ENCODE measurements at regions not wholly inside any gene's neighbourhood (a gene's known extent, or its start where the extent isn't known, plus 50 kb on each side); places are given as distances from the start of the nearest gene placed in this dataset.

GRCh38 chr18:71433373-71433772 lies 1110.8 kb downstream of the CBLN2 start:
- in situ Hi-C loops (cut with HindIII; ENCODE audit: low pct_ligation_motif_present, low sequenced_read_pairs) = no loop called here
- no peak for TF ChIP-seq CTCF (IDR thresholded peaks at IDR 0.05; ENCODE audit: low read depth, low read length, missing control alignments)

GRCh38 chr18:71431689-71432088 lies 1112.5 kb downstream of the CBLN2 start:
- no peak overlapping the region for H3K4me3 ChIP-seq (ENCODE audit: low read depth, low read length)
- no peaks in the 10 kb centered on the region for H3K27me3 ChIP-seq (replicated peaks)
- no peak for TF ChIP-seq CTCF (IDR thresholded peaks at IDR 0.05; ENCODE audit: low read depth, low read length, missing control alignments)
- no peaks in the 10 kb centered on the region for H3K36me3 ChIP-seq (replicated peaks)
- no peak overlapping the region for H3K27ac ChIP-seq
- no peak for DNase-seq
- in situ Hi-C loops (cut with HindIII; ENCODE audit: low pct_ligation_motif_present, low sequenced_read_pairs) = no loop called here

More at GRCh38 chr18:71433373-71433772, 1110.8 kb downstream of the CBLN2 start:
- Histone ChIP-seq H3K4me3 (ENCODE audit: low read depth, low read length) (no peak overlapping the region), H3K27me3 (replicated peaks) (no peaks in the 10 kb centered on the region), H3K36me3 (replicated peaks) (no peaks in the 10 kb centered on the region), H3K27ac (no peak overlapping the region)
- DNase-seq = no peak

- no peak overlapping the region for H3K27ac ChIP-seq
- no peak for TF ChIP-seq CTCF (IDR thresholded peaks at IDR 0.05; ENCODE audit: low read depth, low read length, missing control alignments)
- in situ Hi-C loops (cut with HindIII; ENCODE audit: low pct_ligation_motif_present, low sequenced_read_pairs) = no loop called here
Measured at GRCh38 chr18:71431171-71431570, 1113.0 kb downstream of the CBLN2 start.

GRCh38 chr18:71426441-71426840 lies 1117.7 kb downstream of the CBLN2 start:
- H3K4me3 ChIP-seq (ENCODE audit: low read depth, low read length) = no peak overlapping the region
- in situ Hi-C loops (cut with HindIII; ENCODE audit: low pct_ligation_motif_present, low sequenced_read_pairs) = no loop called here
- no peak overlapping the region for H3K27ac ChIP-seq
- H3K36me3 ChIP-seq (replicated peaks) = no peaks in the 10 kb centered on the region
- no peak for DNase-seq
- no peaks in the 10 kb centered on the region for H3K27me3 ChIP-seq (replicated peaks)
- no peak for TF ChIP-seq CTCF (IDR thresholded peaks at IDR 0.05; ENCODE audit: low read depth, low read length, missing control alignments)

More at GRCh38 chr18:71431171-71431570, 1113.0 kb downstream of the CBLN2 start:
- Histone ChIP-seq H3K27me3 (replicated peaks) (no peaks in the 10 kb centered on the region), H3K4me3 (ENCODE audit: low read depth, low read length) (no peak overlapping the region), H3K36me3 (replicated peaks) (no peaks in the 10 kb centered on the region)
- DNase-seq = no peak

- Histone ChIP-seq H3K36me3 (replicated peaks) (no peaks in the 10 kb centered on the region), H3K27ac (no peak overlapping the region), H3K4me3 (ENCODE audit: low read depth, low read length) (no peak overlapping the region), H3K27me3 (replicated peaks) (no peaks in the 10 kb centered on the region)
- in situ Hi-C loops (cut with HindIII; ENCODE audit: low pct_ligation_motif_present, low sequenced_read_pairs) = no loop called here
- TF ChIP-seq CTCF (IDR thresholded peaks at IDR 0.05; ENCODE audit: low read depth, low read length, missing control alignments) = no peak
- no peak for DNase-seq
Measured at GRCh38 chr18:71405169-71405809, 1116.4 kb downstream of the SOCS6 start.

GRCh38 chr18:71403501-71403900 lies 1114.7 kb downstream of the SOCS6 start:
- no peak for TF ChIP-seq CTCF (IDR thresholded peaks at IDR 0.05; ENCODE audit: low read depth, low read length, missing control alignments)
- H3K36me3 ChIP-seq (replicated peaks) = no peaks in the 10 kb centered on the region
- in situ Hi-C loops (cut with HindIII; ENCODE audit: low pct_ligation_motif_present, low sequenced_read_pairs) = no loop called here

More at GRCh38 chr18:71403501-71403900, 1114.7 kb downstream of the SOCS6 start:
- H3K4me3 ChIP-seq (ENCODE audit: low read depth, low read length) = no peak overlapping the region
- no peaks in the 10 kb centered on the region for H3K27me3 ChIP-seq (replicated peaks)
- no peak for DNase-seq
- H3K27ac ChIP-seq = no peak overlapping the region

Data from brain microvascular endothelial cell (primary cell).